ENCODE measurements at regions not wholly inside any gene's neighbourhood (a gene's known extent, or its start where the extent isn't known, plus 50 kb on each side); places are given as distances from the start of the nearest gene placed in this dataset.
A peak's percentile ranks its signal among the peaks of the same experiment; 100 is the strongest.

GRCh38 chr12:115396567-115396966, 712.6 kb upstream of the TBX3 start:
- H3K4me1 ChIP-seq (ENCODE audit: insufficient read depth, insufficient read length): no peaks in the 10 kb centered on the region
- no peaks in the 10 kb centered on the region for H3K36me3 ChIP-seq (ENCODE audit: insufficient read depth, insufficient read length, low read length)
- no peaks in the 10 kb centered on the region for H3K27me3 ChIP-seq (ENCODE audit: insufficient read depth, insufficient read length)
- TF ChIP-seq SUZ12 (IDR thresholded peaks at IDR 0.05; ENCODE audit: extremely low read depth, insufficient read depth, insufficient read length) (no peak), YY1 (IDR thresholded peaks at IDR 0.05; ENCODE audit: insufficient read depth, insufficient read length) (no peak), ZNF274 (IDR thresholded peaks at IDR 0.05; ENCODE audit: low read depth, low read length) (no peak)
- no peak overlapping the region for H3K4me3 ChIP-seq (ENCODE audit: insufficient read length, low read depth)
- H3K9ac ChIP-seq (ENCODE audit: insufficient read length, low read depth): no peak overlapping the region
- no peak for DNase-seq (ENCODE audit: low read depth, low spot score)
- H3K9me3 ChIP-seq (ENCODE audit: insufficient read depth, low read length): peaks cover 10% of the 10 kb centered on the region

GRCh38 chr12:115394496-115395220, 710.7 kb upstream of the TBX3 start:
- no peaks in the 10 kb centered on the region for H3K4me1 ChIP-seq (ENCODE audit: insufficient read depth, insufficient read length)
- H3K36me3 ChIP-seq (ENCODE audit: insufficient read depth, insufficient read length, low read length): no peaks in the 10 kb centered on the region
- no peaks in the 10 kb centered on the region for H3K27me3 ChIP-seq (ENCODE audit: insufficient read depth, insufficient read length)
- H3K9ac ChIP-seq (ENCODE audit: insufficient read length, low read depth): no peak overlapping the region
- no peak overlapping the region for H3K4me3 ChIP-seq (ENCODE audit: insufficient read length, low read depth)
- H3K9me3 ChIP-seq (ENCODE audit: insufficient read depth, low read length): peaks cover 10% of the 10 kb centered on the region
- no peak for TF ChIP-seq YY1 (IDR thresholded peaks at IDR 0.05; ENCODE audit: insufficient read depth, insufficient read length)
- TF ChIP-seq ZNF274 (IDR thresholded peaks at IDR 0.05; ENCODE audit: low read depth, low read length): no peak
- no peak for TF ChIP-seq SUZ12 (IDR thresholded peaks at IDR 0.05; ENCODE audit: extremely low read depth, insufficient read depth, insufficient read length)
- no peak for DNase-seq (ENCODE audit: low read depth, low spot score)

- TF ChIP-seq ZNF274 (IDR thresholded peaks at IDR 0.05; ENCODE audit: low read depth, low read length) (no peak), SUZ12 (IDR thresholded peaks at IDR 0.05; ENCODE audit: extremely low read depth, insufficient read depth, insufficient read length) (no peak), YY1 (IDR thresholded peaks at IDR 0.05; ENCODE audit: insufficient read depth, insufficient read length) (no peak)
- no peaks in the 10 kb centered on the region for H3K27me3 ChIP-seq (ENCODE audit: insufficient read depth, insufficient read length)
- no peak for DNase-seq (ENCODE audit: low read depth, low spot score)
Observed at GRCh38 chr12:115388139-115388538, 704.2 kb upstream of the TBX3 start.

GRCh38 chr12:115387467-115387901, 703.5 kb upstream of the TBX3 start:
- H3K36me3 ChIP-seq (ENCODE audit: insufficient read depth, insufficient read length, low read length): no peaks in the 10 kb centered on the region
- no peak overlapping the region for H3K9ac ChIP-seq (ENCODE audit: insufficient read length, low read depth)
- H3K9me3 ChIP-seq (ENCODE audit: insufficient read depth, low read length): no peaks in the 10 kb centered on the region
- H3K27me3 ChIP-seq (ENCODE audit: insufficient read depth, insufficient read length): no peaks in the 10 kb centered on the region
- no peaks in the 10 kb centered on the region for H3K4me1 ChIP-seq (ENCODE audit: insufficient read depth, insufficient read length)
- DNase-seq (ENCODE audit: low read depth, low spot score): peak; percentile 79
- no peak overlapping the region for H3K4me3 ChIP-seq (ENCODE audit: insufficient read length, low read depth)
- TF ChIP-seq SUZ12 (IDR thresholded peaks at IDR 0.05; ENCODE audit: extremely low read depth, insufficient read depth, insufficient read length) (no peak), YY1 (IDR thresholded peaks at IDR 0.05; ENCODE audit: insufficient read depth, insufficient read length) (no peak), ZNF274 (IDR thresholded peaks at IDR 0.05; ENCODE audit: low read depth, low read length) (no peak)

More at GRCh38 chr12:115388139-115388538, 704.2 kb upstream of the TBX3 start:
- H3K9me3 ChIP-seq (ENCODE audit: insufficient read depth, low read length): no peaks in the 10 kb centered on the region
- no peaks in the 10 kb centered on the region for H3K36me3 ChIP-seq (ENCODE audit: insufficient read depth, insufficient read length, low read length)
- no peak overlapping the region for H3K4me3 ChIP-seq (ENCODE audit: insufficient read length, low read depth)
- H3K4me1 ChIP-seq (ENCODE audit: insufficient read depth, insufficient read length): no peaks in the 10 kb centered on the region
- H3K9ac ChIP-seq (ENCODE audit: insufficient read length, low read depth): no peak overlapping the region

GRCh38 chr12:115386946-115387345, 703.0 kb upstream of the TBX3 start:
- no peaks in the 10 kb centered on the region for H3K27me3 ChIP-seq (ENCODE audit: insufficient read depth, insufficient read length)
- no peaks in the 10 kb centered on the region for H3K4me1 ChIP-seq (ENCODE audit: insufficient read depth, insufficient read length)
- H3K36me3 ChIP-seq (ENCODE audit: insufficient read depth, insufficient read length, low read length): no peaks in the 10 kb centered on the region
- TF ChIP-seq ZNF274 (IDR thresholded peaks at IDR 0.05; ENCODE audit: low read depth, low read length) (no peak), YY1 (IDR thresholded peaks at IDR 0.05; ENCODE audit: insufficient read depth, insufficient read length) (no peak), SUZ12 (IDR thresholded peaks at IDR 0.05; ENCODE audit: extremely low read depth, insufficient read depth, insufficient read length) (no peak)
- H3K4me3 ChIP-seq (ENCODE audit: insufficient read length, low read depth): no peak overlapping the region
- no peak overlapping the region for H3K9ac ChIP-seq (ENCODE audit: insufficient read length, low read depth)
- no peak for DNase-seq (ENCODE audit: low read depth, low spot score)
- H3K9me3 ChIP-seq (ENCODE audit: insufficient read depth, low read length): no peaks in the 10 kb centered on the region

- Histone ChIP-seq H3K4me1 (ENCODE audit: insufficient read depth, insufficient read length) (no peaks in the 10 kb centered on the region), H3K36me3 (ENCODE audit: insufficient read depth, insufficient read length, low read length) (no peaks in the 10 kb centered on the region), H3K27me3 (ENCODE audit: insufficient read depth, insufficient read length) (no peaks in the 10 kb centered on the region), H3K9me3 (ENCODE audit: insufficient read depth, low read length) (no peaks in the 10 kb centered on the region), H3K4me3 (ENCODE audit: insufficient read length, low read depth) (no peak overlapping the region), H3K9ac (ENCODE audit: insufficient read length, low read depth) (no peak overlapping the region)
- TF ChIP-seq ZNF274 (IDR thresholded peaks at IDR 0.05; ENCODE audit: low read depth, low read length) (no peak), YY1 (IDR thresholded peaks at IDR 0.05; ENCODE audit: insufficient read depth, insufficient read length) (no peak), SUZ12 (IDR thresholded peaks at IDR 0.05; ENCODE audit: extremely low read depth, insufficient read depth, insufficient read length) (no peak)
- DNase-seq (ENCODE audit: low read depth, low spot score): no peak
Observed at GRCh38 chr12:115385141-115385540, 701.2 kb upstream of the TBX3 start.

- Histone ChIP-seq H3K27me3 (ENCODE audit: insufficient read depth, insufficient read length) (no peaks in the 10 kb centered on the region), H3K36me3 (ENCODE audit: insufficient read depth, insufficient read length, low read length) (no peaks in the 10 kb centered on the region), H3K9me3 (ENCODE audit: insufficient read depth, low read length) (no peaks in the 10 kb centered on the region), H3K4me1 (ENCODE audit: insufficient read depth, insufficient read length) (no peaks in the 10 kb centered on the region), H3K9ac (ENCODE audit: insufficient read length, low read depth) (no peak overlapping the region), H3K4me3 (ENCODE audit: insufficient read length, low read depth) (no peak overlapping the region)
- TF ChIP-seq YY1 (IDR thresholded peaks at IDR 0.05; ENCODE audit: insufficient read depth, insufficient read length) (no peak), ZNF274 (IDR thresholded peaks at IDR 0.05; ENCODE audit: low read depth, low read length) (no peak), SUZ12 (IDR thresholded peaks at IDR 0.05; ENCODE audit: extremely low read depth, insufficient read depth, insufficient read length) (no peak)
- no peak for DNase-seq (ENCODE audit: low read depth, low spot score)
Observed at GRCh38 chr12:115384391-115384790, 700.4 kb upstream of the TBX3 start.

Measured in NT2/D1 (cell line).